ENCODE measurements at regions not wholly inside any gene's neighbourhood (a gene's known extent, or its start where the extent isn't known, plus 50 kb on each side); places are given as distances from the start of the nearest gene placed in this dataset.
A peak's percentile ranks its signal among the peaks of the same experiment; 100 is the strongest.

- H3K9me3 ChIP-seq (ENCODE audit: control insufficient read depth in 2 of 3, insufficient read depth in 1 of 3, low read length in 3 of 3): no peaks in the 10 kb centered on the region
- FAIRE-seq: no peak
- no peak overlapping the region for H3K9ac ChIP-seq (ENCODE audit: low read length in 3 of 3)
- no peak overlapping the region for H3K27ac ChIP-seq (ENCODE audit: low read depth in 2 of 2, low read length in 2 of 2)
- intact Hi-C loops (cut with DNase I): no loop called here
- H3K27me3 ChIP-seq (ENCODE audit: control insufficient read depth, insufficient read depth, low read length): no peaks in the 10 kb centered on the region
- no peaks in the 10 kb centered on the region for H3K4me1 ChIP-seq (ENCODE audit: control insufficient read depth in 2 of 3, insufficient read depth in 2 of 3, low read depth in 1 of 3, low read length in 3 of 3)
- no peaks in the 10 kb centered on the region for H3K36me3 ChIP-seq (ENCODE audit: control insufficient read depth in 2 of 3, insufficient read depth in 3 of 3, low read length in 3 of 3)
- no peak for TF ChIP-seq CTCF (IDR thresholded peaks at IDR 0.05; ENCODE audit: borderline replicate concordance, extremely low read depth, insufficient read depth)
- H3K4me3 ChIP-seq (ENCODE audit: low read length in 3 of 3): no peak overlapping the region
- no peak for DNase-seq
Observed at GRCh38 chr7:149673006-149673405, 100.4 kb downstream of the ZNF467 start.

- intact Hi-C loops (cut with DNase I): no loop called here
- Histone ChIP-seq H3K27ac (ENCODE audit: low read depth in 2 of 2, low read length in 2 of 2) (no peak overlapping the region), H3K4me3 (ENCODE audit: low read length in 3 of 3) (no peak overlapping the region), H3K9me3 (ENCODE audit: control insufficient read depth in 2 of 3, insufficient read depth in 1 of 3, low read length in 3 of 3) (no peaks in the 10 kb centered on the region), H3K9ac (ENCODE audit: low read length in 3 of 3) (no peak overlapping the region), H3K27me3 (ENCODE audit: control insufficient read depth, insufficient read depth, low read length) (no peaks in the 10 kb centered on the region), H3K36me3 (ENCODE audit: control insufficient read depth in 2 of 3, insufficient read depth in 3 of 3, low read length in 3 of 3) (no peaks in the 10 kb centered on the region), H3K4me1 (ENCODE audit: control insufficient read depth in 2 of 3, insufficient read depth in 2 of 3, low read depth in 1 of 3, low read length in 3 of 3) (no peaks in the 10 kb centered on the region)
- peak in 1 of 5 donors; percentile 26 for DNase-seq
- FAIRE-seq: no peak
- TF ChIP-seq CTCF (IDR thresholded peaks at IDR 0.05; ENCODE audit: borderline replicate concordance, extremely low read depth, insufficient read depth): no peak
Observed at GRCh38 chr7:149670288-149670687, 103.1 kb downstream of the ZNF467 start.

GRCh38 chr7:149669121-149669818, 104.1 kb downstream of the ZNF467 start:
- no peak overlapping the region for H3K9ac ChIP-seq (ENCODE audit: low read length in 3 of 3)
- peak in 2 of 5 donors; percentile 4 to 33 for DNase-seq
- intact Hi-C loops (cut with DNase I): no loop called here
- H3K27ac ChIP-seq (ENCODE audit: low read depth in 2 of 2, low read length in 2 of 2): no peak overlapping the region
- no peaks in the 10 kb centered on the region for H3K36me3 ChIP-seq (ENCODE audit: control insufficient read depth in 2 of 3, insufficient read depth in 3 of 3, low read length in 3 of 3)
- H3K27me3 ChIP-seq (ENCODE audit: control insufficient read depth, insufficient read depth, low read length): no peaks in the 10 kb centered on the region
- H3K4me3 ChIP-seq (ENCODE audit: low read length in 3 of 3): no peak overlapping the region
- no peaks in the 10 kb centered on the region for H3K4me1 ChIP-seq (ENCODE audit: control insufficient read depth in 2 of 3, insufficient read depth in 2 of 3, low read depth in 1 of 3, low read length in 3 of 3)
- H3K9me3 ChIP-seq (ENCODE audit: control insufficient read depth in 2 of 3, insufficient read depth in 1 of 3, low read length in 3 of 3): no peaks in the 10 kb centered on the region
- no peak for FAIRE-seq
- no peak for TF ChIP-seq CTCF (IDR thresholded peaks at IDR 0.05; ENCODE audit: borderline replicate concordance, extremely low read depth, insufficient read depth)

Data from kidney (tissue), 13 donors.